HepG2 (cell line): ENCODE measurements at regions not wholly inside any gene's neighbourhood (a gene's known extent, or its start where the extent isn't known, plus 50 kb on each side); places are given as distances from the start of the nearest gene placed in this dataset.

Experiments used
- ATAC-seq: fragments of 200-7000 bp; cut with Tn5 transposase; 3 replicates; pipeline ENCODE4 v1.9.1; 2020; ENCODE audit warnings: mild to moderate bottlenecking, moderate library complexity
- BruUV-seq: library from RNA; stranded (reverse); fragments of 400-500 nt; replicated peaks from 2 replicates; lab custom pipeline; 2021; lab: Mats Ljungman, UMichigan
- CTCF ChIA-PET: fragments of 300-600 bp; formaldehyde crosslinking; extraction: SDS; loops from one replicate; lab custom pipeline; 2021; ENCODE audit warnings: low total read pairs, inconsistent platforms, low intra/inter-chr PET ratio; lab: Yijun Ruan, JAX
- POLR2A ChIA-PET: fragments of 350-600 bp; sonication (Branson Sonifier 250); formaldehyde crosslinking; loops from one replicate; lab custom pipeline; 2020; ENCODE audit warnings: antibody characterized with exemption, inconsistent platforms; lab: Yijun Ruan, JAX
- DNase-seq: peaks from one replicate; pipeline ENCODE4 v3.0.0-alpha.2; 2015; ENCODE audit warnings: low spot score
- FAIRE-seq: peaks from 3 replicates; lab custom pipeline; 2011; peaks lifted over from hg19 to GRCh38; lab: Jason Lieb, UNC
- H2AFZ ChIP-seq: one replicate; pipeline ENCODE4 v1.6.1; 2011; ENCODE audit warnings: low read length, inconsistent platforms
- H3K27ac ChIP-seq: fragments of 300-600 bp; 3 replicates; pipeline ENCODE4 v1.8.0; 2011; ENCODE audit warnings: mixed run types, mild to moderate bottlenecking, mixed read lengths, low read length, inconsistent platforms; ENCODE audit not compliant: insufficient read depth; ENCODE audit errors: extremely low read length
- H3K27me3 ChIP-seq, 2 experiments: fragments of 200-600 bp in 1 of 2; 2 replicates in 1 of 2; 3 replicates in 1 of 2; pipeline versions ENCODE4 v1.6.0 to v1.8.0; 2011; ENCODE audit warnings: low read length in 2 of 2, mild to moderate bottlenecking in 2 of 2, moderate library complexity in 2 of 2, inconsistent platforms in 1 of 2; ENCODE audit not compliant: insufficient read depth in 2 of 2, control insufficient read depth in 1 of 2
- H3K36me3 ChIP-seq, 2 experiments: fragments of 200-600 bp in 1 of 2; replicated peaks in 1 of 2; 2 replicates in 1 of 2; 3 replicates in 1 of 2; pipeline versions ENCODE4 v1.5.1 to v1.8.0; 2011; ENCODE audit warnings: low read length in 2 of 2, inconsistent platforms in 1 of 2; ENCODE audit not compliant: insufficient read depth in 2 of 2, control insufficient read depth in 1 of 2
- H3K4me1 ChIP-seq: 2 replicates; pipeline ENCODE4 v1.5.1; 2012; ENCODE audit warnings: low read length, inconsistent platforms; ENCODE audit not compliant: insufficient read depth
- H3K4me2 ChIP-seq: 2 replicates; pipeline ENCODE4 v1.6.0; 2011; ENCODE audit warnings: low read depth, low read length, inconsistent platforms
- H3K4me3 ChIP-seq, 3 experiments: fragments of 200-600 bp in 1 of 3; sonication (generic), shearing (Covaris generic) in 1 of 3; replicated peaks in 1 of 3; 2 replicates each; pipeline ENCODE4 v1.5.1; 2011 to 2016; ENCODE audit warnings: low read length in 3 of 3, inconsistent platforms in 2 of 3, low read depth in 2 of 3, mild to moderate bottlenecking in 2 of 3, control low read depth in 1 of 3, mixed read lengths in 1 of 3; ENCODE audit not compliant: insufficient read depth in 1 of 3
- H3K79me2 ChIP-seq: one replicate; pipeline ENCODE4 v1.6.1; 2011; ENCODE audit warnings: low read length, inconsistent platforms; ENCODE audit not compliant: insufficient read depth
- H3K9ac ChIP-seq: 2 replicates; pipeline ENCODE4 v1.6.0; 2011; ENCODE audit warnings: mild to moderate bottlenecking, low read depth, low read length, inconsistent platforms; ENCODE audit not compliant: insufficient read depth
- H3K9me3 ChIP-seq: 2 replicates; pipeline ENCODE4 v1.5.1; 2012; ENCODE audit warnings: mild to moderate bottlenecking, low read length
- H4K20me1 ChIP-seq: 2 replicates; pipeline ENCODE4 v1.6.0; 2011; ENCODE audit warnings: inconsistent platforms, mild to moderate bottlenecking, low read length, moderate library complexity; ENCODE audit not compliant: insufficient read depth
- ARHGAP35 ChIP-seq: sonication (generic); formaldehyde crosslinking; IDR thresholded peaks from 2 replicates; pipeline ENCODE4 v1.9.0; 2022; ENCODE audit warnings: mild to moderate bottlenecking, inconsistent platforms, moderate library complexity, missing genetic modification reagents, borderline replicate concordance
- KLF9 ChIP-seq: IDR thresholded peaks from 2 replicates; pipeline ENCODE4 v1.6.1; 2016; ENCODE audit warnings: low read depth
- SATB2 ChIP-seq: sonication (generic); formaldehyde crosslinking; IDR thresholded peaks from 2 replicates; pipeline ENCODE4 v1.5.0; 2020; ENCODE audit warnings: missing genetic modification reagents
- TAF15 ChIP-seq: fragments of 200-400 bp; formaldehyde crosslinking; IDR thresholded peaks from one replicate; pipeline ENCODE4 v1.6.1; 2018; ENCODE audit warnings: mild to moderate bottlenecking, low read depth, low read length; ENCODE audit not compliant: poor library complexity, severe bottlenecking
- ZNF20 ChIP-seq: sonication (generic); formaldehyde crosslinking; IDR thresholded peaks from 2 replicates; pipeline ENCODE4 v1.4.0; 2020; ENCODE audit warnings: mild to moderate bottlenecking, moderate library complexity, missing genetic modification reagents
- WGBS: methylation state at CpG from one replicate; pipeline ENCODE4 v1.1.6; 2017; ENCODE audit warnings: low lambda C conversion rate; 5-methylcytosine and 5-hydroxymethylcytosine counted together
- in situ Hi-C: cut with HindIII; loops from 2 replicates; pipeline ENCODE4 v1.10.0; 2017; ENCODE audit warnings: low pct_unique_long_range_greater_than_20kb; ENCODE audit not compliant: extremely low pct_ligation_motif_present
- intact Hi-C: fragments of 100-400 bp; cut with micrococcal nuclease; formaldehyde crosslinking; loops from one replicate; pipeline ENCODE4 v1.10.0; 2022; ENCODE audit not compliant: unreplicated experiment
- TF ChIP-seq, protein P1 (sequence below): sonication (generic); formaldehyde crosslinking; IDR thresholded peaks from 2 replicates; pipeline ENCODE4 v1.4.0; 2020; ENCODE audit warnings: missing genetic modification reagents; ENCODE audit errors: not compliant biosample characterization
- TF ChIP-seq, protein P2 (sequence below): sonication (generic); formaldehyde crosslinking; IDR thresholded peaks from 2 replicates; pipeline ENCODE4 v1.5.1; 2020; ENCODE audit warnings: mild to moderate bottlenecking, missing genetic modification reagents, moderate library complexity
- TF ChIP-seq, protein P3 (sequence below): sonication (generic); formaldehyde crosslinking; IDR thresholded peaks from 2 replicates; pipeline ENCODE4 v1.5.0; 2020; ENCODE audit warnings: missing genetic modification reagents
- TF ChIP-seq, protein P4 (sequence below): sonication (generic); formaldehyde crosslinking; IDR thresholded peaks from 2 replicates; pipeline ENCODE4 v1.4.0; 2020; ENCODE audit warnings: missing genetic modification reagents
- TF ChIP-seq, protein P5 (sequence below): sonication (generic); formaldehyde crosslinking; IDR thresholded peaks from 2 replicates; pipeline ENCODE4 v1.5.1; 2020; ENCODE audit warnings: mild to moderate bottlenecking, missing genetic modification reagents, borderline replicate concordance

DNA sequence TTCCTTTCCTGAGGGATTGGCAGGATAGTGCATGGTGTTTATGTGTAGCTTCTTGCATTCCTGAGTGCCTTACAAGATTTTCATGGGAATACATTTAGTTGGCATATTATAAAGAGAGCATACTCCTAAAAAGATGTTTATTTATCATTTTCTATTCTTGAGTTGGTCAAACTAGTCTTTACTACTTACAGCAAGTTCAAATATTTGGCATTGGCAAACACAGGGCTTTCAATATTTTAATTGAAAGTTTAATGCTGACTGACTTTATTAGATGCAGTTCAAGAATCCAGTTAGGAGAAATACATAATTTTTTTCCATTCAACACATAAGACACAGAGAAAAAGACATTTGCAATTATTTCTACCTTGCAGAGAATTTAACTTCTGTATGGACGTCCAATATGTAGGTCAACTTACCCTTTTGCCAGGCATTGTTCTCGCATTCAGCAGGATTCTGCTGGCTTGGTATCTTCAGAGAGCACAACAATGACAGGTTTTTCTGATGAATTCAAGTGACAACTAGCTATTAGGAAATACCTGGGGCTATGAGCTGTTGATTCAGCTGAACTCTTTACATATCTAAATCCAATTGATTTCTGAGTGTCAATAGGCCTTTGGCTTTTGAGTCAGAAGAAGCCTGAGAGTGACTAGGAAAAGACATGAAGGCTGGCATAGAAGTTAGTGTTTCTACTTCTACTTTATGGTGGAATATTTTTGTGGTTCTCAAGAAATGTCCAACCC is 129.6 kb downstream of the LURAP1L start:
- no peak for DNase-seq
- no TSS peak for BruUV-seq
- FAIRE-seq, result no peak
- CTCF ChIA-PET, result no interaction called here
- H3K9me3 ChIP-seq, result no peaks in the 10 kb centered on the region
- POLR2A ChIA-PET, result no interaction called here
- H3K36me3 ChIP-seq, result no peaks in the 10 kb centered on the region
- H3K4me3 ChIP-seq, result no peak overlapping the region
- no peaks in the 10 kb centered on the region for H3K27me3 ChIP-seq
- no peak overlapping the region for H3K27ac ChIP-seq
- no peak for ATAC-seq
- H2AFZ ChIP-seq, result no peak overlapping the region
- no peaks in the 10 kb centered on the region for H3K4me1 ChIP-seq
- no peaks in the 10 kb centered on the region for H4K20me1 ChIP-seq
- WGBS, result 26% methylated on average over 2 of the region's 2 CpGs
- intact Hi-C loops, result no loop called here
- no peak overlapping the region for H3K9ac ChIP-seq
- H3K4me2 ChIP-seq, result no peak overlapping the region
- no peaks in the 10 kb centered on the region for H3K79me2 ChIP-seq
- in situ Hi-C loops, result no loop called here
- TF ChIP-seq, protein P1, sequence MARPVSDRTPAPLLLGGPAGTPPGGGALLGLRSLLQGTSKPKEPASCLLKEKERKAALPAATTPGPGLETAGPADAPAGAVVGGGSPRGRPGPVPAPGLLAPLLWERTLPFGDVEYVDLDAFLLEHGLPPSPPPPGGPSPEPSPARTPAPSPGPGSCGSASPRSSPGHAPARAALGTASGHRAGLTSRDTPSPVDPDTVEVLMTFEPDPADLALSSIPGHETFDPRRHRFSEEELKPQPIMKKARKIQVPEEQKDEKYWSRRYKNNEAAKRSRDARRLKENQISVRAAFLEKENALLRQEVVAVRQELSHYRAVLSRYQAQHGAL, result no peak
- TF ChIP-seq, protein P2, sequence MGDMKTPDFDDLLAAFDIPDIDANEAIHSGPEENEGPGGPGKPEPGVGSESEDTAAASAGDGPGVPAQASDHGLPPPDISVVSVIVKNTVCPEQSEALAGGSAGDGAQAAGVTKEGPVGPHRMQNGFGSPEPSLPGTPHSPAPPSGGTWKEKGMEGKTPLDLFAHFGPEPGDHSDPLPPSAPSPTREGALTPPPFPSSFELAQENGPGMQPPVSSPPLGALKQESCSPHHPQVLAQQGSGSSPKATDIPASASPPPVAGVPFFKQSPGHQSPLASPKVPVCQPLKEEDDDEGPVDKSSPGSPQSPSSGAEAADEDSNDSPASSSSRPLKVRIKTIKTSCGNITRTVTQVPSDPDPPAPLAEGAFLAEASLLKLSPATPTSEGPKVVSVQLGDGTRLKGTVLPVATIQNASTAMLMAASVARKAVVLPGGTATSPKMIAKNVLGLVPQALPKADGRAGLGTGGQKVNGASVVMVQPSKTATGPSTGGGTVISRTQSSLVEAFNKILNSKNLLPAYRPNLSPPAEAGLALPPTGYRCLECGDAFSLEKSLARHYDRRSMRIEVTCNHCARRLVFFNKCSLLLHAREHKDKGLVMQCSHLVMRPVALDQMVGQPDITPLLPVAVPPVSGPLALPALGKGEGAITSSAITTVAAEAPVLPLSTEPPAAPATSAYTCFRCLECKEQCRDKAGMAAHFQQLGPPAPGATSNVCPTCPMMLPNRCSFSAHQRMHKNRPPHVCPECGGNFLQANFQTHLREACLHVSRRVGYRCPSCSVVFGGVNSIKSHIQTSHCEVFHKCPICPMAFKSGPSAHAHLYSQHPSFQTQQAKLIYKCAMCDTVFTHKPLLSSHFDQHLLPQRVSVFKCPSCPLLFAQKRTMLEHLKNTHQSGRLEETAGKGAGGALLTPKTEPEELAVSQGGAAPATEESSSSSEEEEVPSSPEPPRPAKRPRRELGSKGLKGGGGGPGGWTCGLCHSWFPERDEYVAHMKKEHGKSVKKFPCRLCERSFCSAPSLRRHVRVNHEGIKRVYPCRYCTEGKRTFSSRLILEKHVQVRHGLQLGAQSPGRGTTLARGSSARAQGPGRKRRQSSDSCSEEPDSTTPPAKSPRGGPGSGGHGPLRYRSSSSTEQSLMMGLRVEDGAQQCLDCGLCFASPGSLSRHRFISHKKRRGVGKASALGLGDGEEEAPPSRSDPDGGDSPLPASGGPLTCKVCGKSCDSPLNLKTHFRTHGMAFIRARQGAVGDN (CRISPR knock-in tag), result no peak
- no peak for TF ChIP-seq KLF9
- no peak for TF ChIP-seq TAF15
- TF ChIP-seq, protein P3, sequence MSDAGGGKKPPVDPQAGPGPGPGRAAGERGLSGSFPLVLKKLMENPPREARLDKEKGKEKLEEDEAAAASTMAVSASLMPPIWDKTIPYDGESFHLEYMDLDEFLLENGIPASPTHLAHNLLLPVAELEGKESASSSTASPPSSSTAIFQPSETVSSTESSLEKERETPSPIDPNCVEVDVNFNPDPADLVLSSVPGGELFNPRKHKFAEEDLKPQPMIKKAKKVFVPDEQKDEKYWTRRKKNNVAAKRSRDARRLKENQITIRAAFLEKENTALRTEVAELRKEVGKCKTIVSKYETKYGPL (CRISPR knock-in tag), result no peak
- TF ChIP-seq, protein P4, sequence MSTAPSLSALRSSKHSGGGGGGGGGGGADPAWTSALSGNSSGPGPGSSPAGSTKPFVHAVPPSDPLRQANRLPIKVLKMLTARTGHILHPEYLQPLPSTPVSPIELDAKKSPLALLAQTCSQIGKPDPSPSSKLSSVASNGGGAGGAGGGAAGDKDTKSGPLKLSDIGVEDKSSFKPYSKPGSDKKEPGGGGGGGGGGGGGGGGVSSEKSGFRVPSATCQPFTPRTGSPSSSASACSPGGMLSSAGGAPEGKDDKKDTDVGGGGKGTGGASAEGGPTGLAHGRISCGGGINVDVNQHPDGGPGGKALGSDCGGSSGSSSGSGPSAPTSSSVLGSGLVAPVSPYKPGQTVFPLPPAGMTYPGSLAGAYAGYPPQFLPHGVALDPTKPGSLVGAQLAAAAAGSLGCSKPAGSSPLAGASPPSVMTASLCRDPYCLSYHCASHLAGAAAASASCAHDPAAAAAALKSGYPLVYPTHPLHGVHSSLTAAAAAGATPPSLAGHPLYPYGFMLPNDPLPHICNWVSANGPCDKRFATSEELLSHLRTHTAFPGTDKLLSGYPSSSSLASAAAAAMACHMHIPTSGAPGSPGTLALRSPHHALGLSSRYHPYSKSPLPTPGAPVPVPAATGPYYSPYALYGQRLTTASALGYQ (CRISPR knock-in tag), result no peak
- no peak for TF ChIP-seq ARHGAP35 (CRISPR knock-in tag)
- TF ChIP-seq, protein P5, sequence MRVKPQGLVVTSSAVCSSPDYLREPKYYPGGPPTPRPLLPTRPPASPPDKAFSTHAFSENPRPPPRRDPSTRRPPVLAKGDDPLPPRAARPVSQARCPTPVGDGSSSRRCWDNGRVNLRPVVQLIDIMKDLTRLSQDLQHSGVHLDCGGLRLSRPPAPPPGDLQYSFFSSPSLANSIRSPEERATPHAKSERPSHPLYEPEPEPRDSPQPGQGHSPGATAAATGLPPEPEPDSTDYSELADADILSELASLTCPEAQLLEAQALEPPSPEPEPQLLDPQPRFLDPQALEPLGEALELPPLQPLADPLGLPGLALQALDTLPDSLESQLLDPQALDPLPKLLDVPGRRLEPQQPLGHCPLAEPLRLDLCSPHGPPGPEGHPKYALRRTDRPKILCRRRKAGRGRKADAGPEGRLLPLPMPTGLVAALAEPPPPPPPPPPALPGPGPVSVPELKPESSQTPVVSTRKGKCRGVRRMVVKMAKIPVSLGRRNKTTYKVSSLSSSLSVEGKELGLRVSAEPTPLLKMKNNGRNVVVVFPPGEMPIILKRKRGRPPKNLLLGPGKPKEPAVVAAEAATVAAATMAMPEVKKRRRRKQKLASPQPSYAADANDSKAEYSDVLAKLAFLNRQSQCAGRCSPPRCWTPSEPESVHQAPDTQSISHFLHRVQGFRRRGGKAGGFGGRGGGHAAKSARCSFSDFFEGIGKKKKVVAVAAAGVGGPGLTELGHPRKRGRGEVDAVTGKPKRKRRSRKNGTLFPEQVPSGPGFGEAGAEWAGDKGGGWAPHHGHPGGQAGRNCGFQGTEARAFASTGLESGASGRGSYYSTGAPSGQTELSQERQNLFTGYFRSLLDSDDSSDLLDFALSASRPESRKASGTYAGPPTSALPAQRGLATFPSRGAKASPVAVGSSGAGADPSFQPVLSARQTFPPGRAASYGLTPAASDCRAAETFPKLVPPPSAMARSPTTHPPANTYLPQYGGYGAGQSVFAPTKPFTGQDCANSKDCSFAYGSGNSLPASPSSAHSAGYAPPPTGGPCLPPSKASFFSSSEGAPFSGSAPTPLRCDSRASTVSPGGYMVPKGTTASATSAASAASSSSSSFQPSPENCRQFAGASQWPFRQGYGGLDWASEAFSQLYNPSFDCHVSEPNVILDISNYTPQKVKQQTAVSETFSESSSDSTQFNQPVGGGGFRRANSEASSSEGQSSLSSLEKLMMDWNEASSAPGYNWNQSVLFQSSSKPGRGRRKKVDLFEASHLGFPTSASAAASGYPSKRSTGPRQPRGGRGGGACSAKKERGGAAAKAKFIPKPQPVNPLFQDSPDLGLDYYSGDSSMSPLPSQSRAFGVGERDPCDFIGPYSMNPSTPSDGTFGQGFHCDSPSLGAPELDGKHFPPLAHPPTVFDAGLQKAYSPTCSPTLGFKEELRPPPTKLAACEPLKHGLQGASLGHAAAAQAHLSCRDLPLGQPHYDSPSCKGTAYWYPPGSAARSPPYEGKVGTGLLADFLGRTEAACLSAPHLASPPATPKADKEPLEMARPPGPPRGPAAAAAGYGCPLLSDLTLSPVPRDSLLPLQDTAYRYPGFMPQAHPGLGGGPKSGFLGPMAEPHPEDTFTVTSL (CRISPR knock-in tag), result no peak
- TF ChIP-seq SATB2, result no peak
- no peak for TF ChIP-seq ZNF20 (CRISPR knock-in tag)
